Astrocyte (in vitro differentiated cells and primary cell): ENCODE measurements at regions not wholly inside any gene's neighbourhood (a gene's known extent, or its start where the extent isn't known, plus 50 kb on each side); places are given as distances from the start of the nearest gene placed in this dataset.

Experiments
- DNase-seq: peaks from one replicate; pipeline ENCODE4 v3.0.0-alpha.2; 2010; ENCODE audit warnings: low read depth
- FAIRE-seq: peaks from 2 replicates; lab custom pipeline; 2011; peaks lifted over from hg19 to GRCh38; lab: Jason Lieb, UNC
- H2AFZ ChIP-seq: 2 replicates; pipeline ENCODE4 v1.6.0; 2012; ENCODE audit warnings: low read depth, low read length, inconsistent platforms
- H3K27ac ChIP-seq: 2 replicates; pipeline ENCODE4 v1.5.1; 2011; ENCODE audit warnings: low read depth, low read length, inconsistent platforms
- H3K27me3 ChIP-seq: 2 replicates; pipeline ENCODE4 v1.6.0; 2011; ENCODE audit warnings: low read length, inconsistent platforms; ENCODE audit not compliant: insufficient read depth
- H3K36me3 ChIP-seq: 2 replicates; pipeline ENCODE4 v1.5.1; 2011; ENCODE audit warnings: low read length, inconsistent platforms; ENCODE audit not compliant: insufficient read depth
- H3K4me1 ChIP-seq: 2 replicates; pipeline ENCODE4 v1.5.1; 2011; ENCODE audit warnings: low read length, inconsistent platforms; ENCODE audit not compliant: insufficient read depth
- H3K4me2 ChIP-seq: 2 replicates; pipeline ENCODE4 v1.6.0; 2012; ENCODE audit warnings: low read length, inconsistent platforms
- H3K4me3 ChIP-seq: 2 replicates; pipeline ENCODE4 v1.5.1; 2011; ENCODE audit warnings: low read depth, mild to moderate bottlenecking, low read length, inconsistent platforms; ENCODE audit not compliant: insufficient read depth
- H3K79me2 ChIP-seq: 2 replicates; pipeline ENCODE4 v1.6.0; 2012; ENCODE audit warnings: mild to moderate bottlenecking, low read length, inconsistent platforms; ENCODE audit not compliant: insufficient read depth
- H3K9ac ChIP-seq: 2 replicates; pipeline ENCODE4 v1.6.0; 2012; ENCODE audit warnings: mild to moderate bottlenecking, low read length, inconsistent platforms
- H3K9me3 ChIP-seq: 2 replicates; pipeline ENCODE4 v1.5.1; 2012; ENCODE audit warnings: low read depth, mild to moderate bottlenecking, low read length, inconsistent platforms; ENCODE audit not compliant: insufficient read depth
- H4K20me1 ChIP-seq: 2 replicates; pipeline ENCODE4 v1.6.0; 2012; ENCODE audit warnings: low read length, inconsistent platforms; ENCODE audit not compliant: insufficient read depth
- H3K27ac Mint-ChIP-seq: one replicate; pipeline ENCODE4 v1.8.0; 2021; ENCODE audit warnings: mild to moderate bottlenecking, mixed read lengths; ENCODE audit not compliant: unreplicated experiment
- H3K27me3 Mint-ChIP-seq: one replicate; pipeline ENCODE4 v1.8.0; 2021; ENCODE audit warnings: low read depth, mixed read lengths; ENCODE audit not compliant: unreplicated experiment
- H3K36me3 Mint-ChIP-seq: one replicate; pipeline ENCODE4 v1.8.0; 2021; ENCODE audit warnings: low read depth, mixed read lengths; ENCODE audit not compliant: unreplicated experiment
- H3K4me1 Mint-ChIP-seq: one replicate; pipeline ENCODE4 v1.8.0; 2021; ENCODE audit warnings: low read depth, mixed read lengths; ENCODE audit not compliant: unreplicated experiment
- H3K4me3 Mint-ChIP-seq: one replicate; pipeline ENCODE4 v1.8.0; 2021; ENCODE audit warnings: mild to moderate bottlenecking, moderate library complexity, mixed read lengths; ENCODE audit not compliant: unreplicated experiment
- H3K9me3 Mint-ChIP-seq: one replicate; pipeline ENCODE4 v1.8.0; 2021; ENCODE audit warnings: mild to moderate bottlenecking, mixed read lengths; ENCODE audit not compliant: unreplicated experiment
- EZH2 ChIP-seq: IDR thresholded peaks from 2 replicates; pipeline ENCODE4 v1.6.1; 2012; ENCODE audit warnings: mild to moderate bottlenecking, low read length, inconsistent platforms; ENCODE audit not compliant: insufficient read depth
- TF ChIP-seq, protein P1 (sequence below): IDR thresholded peaks from 2 replicates; pipeline ENCODE4 v1.5.1; 2011; ENCODE audit warnings: low read depth, mild to moderate bottlenecking, inconsistent platforms, low read length, moderate library complexity; ENCODE audit not compliant: insufficient read depth

DNA sequence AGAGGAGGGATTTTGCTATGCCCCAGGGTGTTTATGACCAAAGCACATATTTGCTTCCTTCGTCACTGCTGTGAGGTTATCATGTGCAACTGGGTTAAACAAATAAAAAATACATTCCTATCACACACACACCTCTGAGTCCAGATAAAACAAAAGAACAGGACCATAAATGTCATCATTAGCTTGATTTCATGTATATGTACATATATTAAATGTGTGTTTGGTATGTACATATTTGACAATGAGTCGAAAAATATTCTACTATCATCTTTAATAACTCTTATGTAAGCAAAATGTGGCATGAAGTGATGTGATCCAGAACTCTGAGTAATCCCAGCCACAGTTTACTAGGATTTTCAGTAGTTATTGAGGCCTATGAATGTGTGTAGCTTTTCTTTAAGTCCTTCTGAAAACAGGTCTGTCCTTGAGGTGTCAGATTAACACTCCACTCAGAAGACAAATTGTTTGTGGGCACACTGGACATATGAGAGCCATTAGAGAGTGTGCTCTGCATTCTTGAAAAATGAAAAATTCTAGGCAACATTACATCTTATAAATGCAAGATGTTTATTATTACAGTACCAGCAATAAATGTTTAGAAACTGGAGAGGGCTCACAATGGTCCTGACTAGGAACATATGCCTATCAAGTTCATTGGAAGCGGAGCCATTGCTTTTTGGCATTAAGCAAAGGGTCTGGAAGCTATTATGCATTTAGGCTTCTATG is 335.1 kb upstream of the SEMA3A start:
- Mint-ChIP-seq H3K36me3 (no peaks in the 10 kb centered on the region), H3K4me3 (no peak overlapping the region), H3K27me3 (no peaks in the 10 kb centered on the region), H3K27ac (peak overlapping the region; percentile 49), H3K4me1 (peaks cover 13% of the 10 kb centered on the region), H3K9me3 (no peaks in the 10 kb centered on the region)
- no peak overlapping the region for H2AFZ ChIP-seq
- no peaks in the 10 kb centered on the region for H3K9me3 ChIP-seq
- peak; percentile 90 for FAIRE-seq
- H3K27ac ChIP-seq: peak overlapping the region; percentile 50
- no peak for TF ChIP-seq EZH2
- TF ChIP-seq, protein P1, sequence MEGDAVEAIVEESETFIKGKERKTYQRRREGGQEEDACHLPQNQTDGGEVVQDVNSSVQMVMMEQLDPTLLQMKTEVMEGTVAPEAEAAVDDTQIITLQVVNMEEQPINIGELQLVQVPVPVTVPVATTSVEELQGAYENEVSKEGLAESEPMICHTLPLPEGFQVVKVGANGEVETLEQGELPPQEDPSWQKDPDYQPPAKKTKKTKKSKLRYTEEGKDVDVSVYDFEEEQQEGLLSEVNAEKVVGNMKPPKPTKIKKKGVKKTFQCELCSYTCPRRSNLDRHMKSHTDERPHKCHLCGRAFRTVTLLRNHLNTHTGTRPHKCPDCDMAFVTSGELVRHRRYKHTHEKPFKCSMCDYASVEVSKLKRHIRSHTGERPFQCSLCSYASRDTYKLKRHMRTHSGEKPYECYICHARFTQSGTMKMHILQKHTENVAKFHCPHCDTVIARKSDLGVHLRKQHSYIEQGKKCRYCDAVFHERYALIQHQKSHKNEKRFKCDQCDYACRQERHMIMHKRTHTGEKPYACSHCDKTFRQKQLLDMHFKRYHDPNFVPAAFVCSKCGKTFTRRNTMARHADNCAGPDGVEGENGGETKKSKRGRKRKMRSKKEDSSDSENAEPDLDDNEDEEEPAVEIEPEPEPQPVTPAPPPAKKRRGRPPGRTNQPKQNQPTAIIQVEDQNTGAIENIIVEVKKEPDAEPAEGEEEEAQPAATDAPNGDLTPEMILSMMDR: no peak
- H3K9ac ChIP-seq: no peak overlapping the region
- H3K4me1 ChIP-seq: peaks cover 15% of the 10 kb centered on the region
- no peak overlapping the region for H3K4me3 ChIP-seq
- H4K20me1 ChIP-seq: no peaks in the 10 kb centered on the region
- H3K36me3 ChIP-seq: no peaks in the 10 kb centered on the region
- peak; percentile 86 for DNase-seq
- H3K4me2 ChIP-seq: peak overlapping the region; percentile 3
- H3K27me3 ChIP-seq: no peaks in the 10 kb centered on the region
- no peaks in the 10 kb centered on the region for H3K79me2 ChIP-seq

DNA sequence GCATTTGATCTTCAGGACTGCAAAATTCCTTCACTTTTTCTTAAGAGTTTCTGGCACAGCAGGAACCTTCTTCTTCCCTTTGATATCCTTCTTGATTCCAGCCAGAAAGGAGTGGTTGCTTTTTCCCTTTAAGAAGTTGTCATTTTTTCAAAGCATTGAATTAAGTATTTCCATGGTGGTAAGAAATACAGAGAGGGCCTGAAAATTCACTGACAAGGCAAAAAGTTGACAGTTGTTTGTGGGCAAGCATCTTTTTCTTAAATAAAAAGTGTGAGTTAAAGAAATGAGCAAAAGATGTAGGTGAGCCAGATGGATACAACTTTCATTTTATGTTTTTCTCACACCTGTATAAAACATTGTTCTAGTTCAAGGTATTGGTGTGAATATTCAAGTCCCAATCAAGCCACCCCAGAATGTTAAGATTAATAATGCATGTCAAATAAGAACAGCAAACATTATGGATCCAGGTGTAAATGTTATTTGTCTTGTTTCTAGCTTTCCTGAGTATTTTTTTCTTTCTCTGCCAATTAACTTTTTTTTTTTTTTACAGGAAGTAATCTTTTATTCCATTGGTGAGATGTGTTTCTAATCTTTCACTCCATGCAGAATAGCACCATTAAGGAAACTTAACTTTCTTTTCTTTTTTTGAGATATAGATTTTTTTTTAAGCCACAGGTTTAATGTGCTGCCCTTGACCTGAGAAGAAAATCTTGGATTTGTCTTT is 334.3 kb upstream of the SEMA3A start:
- Histone ChIP-seq H3K27me3 (no peaks in the 10 kb centered on the region), H3K36me3 (no peaks in the 10 kb centered on the region), H3K4me2 (peak overlapping the region; percentile 3), H2AFZ (no peak overlapping the region), H3K4me1 (peaks cover 15% of the 10 kb centered on the region), H3K9ac (no peak overlapping the region), H3K79me2 (no peaks in the 10 kb centered on the region), H3K4me3 (no peak overlapping the region), H3K9me3 (no peaks in the 10 kb centered on the region), H4K20me1 (no peaks in the 10 kb centered on the region), H3K27ac (peak overlapping the region; percentile 1)
- H3K27ac Mint-ChIP-seq: peak overlapping the region; percentile 49
- DNase-seq (no peak), FAIRE-seq (no peak)
- no peaks in the 10 kb centered on the region for H3K36me3 Mint-ChIP-seq
- no peaks in the 10 kb centered on the region for H3K9me3 Mint-ChIP-seq
- H3K4me3 Mint-ChIP-seq: no peak overlapping the region
- no peaks in the 10 kb centered on the region for H3K27me3 Mint-ChIP-seq
- H3K4me1 Mint-ChIP-seq: peaks cover 13% of the 10 kb centered on the region
- TF ChIP-seq, protein P1: no peak
- TF ChIP-seq EZH2: no peak
